NOMO-1 (cell line): ENCODE measurements at regions not wholly inside any gene's neighbourhood (a gene's known extent, or its start where the extent isn't known, plus 50 kb on each side); places are given as distances from the start of the nearest gene placed in this dataset.
A peak's percentile ranks its signal among the peaks of the same experiment; 100 is the strongest.

Experiments used
- DNase-seq, 2 experiments: peaks; one replicate each; lab custom pipeline; 2025; ENCODE audit not compliant: unreplicated experiment in 2 of 2; lab: John Stamatoyannopoulos, UW

- no peak for DNase-seq
Observed at GRCh38 chr12:75844049-75844770, 187.4 kb downstream of the PHLDA1 start.

GRCh38 chr12:75842090-75842489 is 189.5 kb downstream of the PHLDA1 start:
- DNase-seq: no peak

GRCh38 chr12:75840994-75841355 is 190.6 kb downstream of the PHLDA1 start:
- no peak for DNase-seq

- DNase-seq: no peak
Observed at GRCh38 chr12:75838309-75838708, 193.3 kb downstream of the PHLDA1 start.

- no peak for DNase-seq
Observed at GRCh38 chr12:75837700-75838099, 193.9 kb downstream of the PHLDA1 start.

GRCh38 chr12:75836533-75836932 is 195.0 kb downstream of the PHLDA1 start:
- no peak for DNase-seq

GRCh38 chr12:75834591-75834990 is 197.0 kb downstream of the PHLDA1 start:
- no peak for DNase-seq

- no peak for DNase-seq
Observed at GRCh38 chr12:75833268-75833667, 198.3 kb downstream of the PHLDA1 start.

GRCh38 chr12:75831402-75831801 is 200.2 kb downstream of the PHLDA1 start:
- no peak for DNase-seq

GRCh38 chr12:75827061-75827460 is 204.5 kb downstream of the PHLDA1 start:
- DNase-seq: no peak

- DNase-seq: no peak
Observed at GRCh38 chr12:75825686-75826085, 205.9 kb downstream of the PHLDA1 start.

GRCh38 chr12:75823475-75823874 is 208.1 kb downstream of the PHLDA1 start:
- DNase-seq: no peak

GRCh38 chr12:75822416-75822815 is 209.2 kb downstream of the PHLDA1 start:
- no peak for DNase-seq

- no peak for DNase-seq
Observed at GRCh38 chr12:75820848-75821578, 210.6 kb downstream of the PHLDA1 start.

GRCh38 chr12:75820071-75820470 is 211.5 kb downstream of the PHLDA1 start:
- no peak for DNase-seq

- DNase-seq: no peak
Observed at GRCh38 chr12:75819512-75819911, 212.1 kb downstream of the PHLDA1 start.

- no peak for DNase-seq
Observed at GRCh38 chr12:75818863-75819262, 212.7 kb downstream of the PHLDA1 start.

GRCh38 chr12:75816897-75817296 is 214.7 kb downstream of the PHLDA1 start:
- peak in 1 of 2 experiments; percentile 18 for DNase-seq

- DNase-seq: no peak
Observed at GRCh38 chr12:75815756-75816155, 215.8 kb downstream of the PHLDA1 start.

GRCh38 chr12:75814851-75815754 is 216.5 kb downstream of the PHLDA1 start:
- DNase-seq: peak in 1 of 2 experiments; percentile 5

GRCh38 chr12:75813072-75813471 is 218.5 kb downstream of the PHLDA1 start:
- no peak for DNase-seq
